PFSK-1 (cell line): ENCODE measurements at regions not wholly inside any gene's neighbourhood (a gene's known extent, or its start where the extent isn't known, plus 50 kb on each side); places are given as distances from the start of the nearest gene placed in this dataset.

Experiments
- FOXP2 ChIP-seq: optimal IDR thresholded peaks from 2 replicates; pipeline ENCODE3; 2011; ENCODE audit warnings: borderline replicate concordance, control low read depth, inconsistent platforms; ENCODE audit not compliant: insufficient read depth; ENCODE audit errors: extremely low read length, extremely low read depth
- POLR2AphosphoS5 ChIP-seq: IDR thresholded peaks from 2 replicates; pipeline ENCODE4 v1.6.1; 2012; ENCODE audit warnings: low read depth, mild to moderate bottlenecking, control low read depth, low read length, moderate library complexity
- REST ChIP-seq, 2 experiments: IDR thresholded peaks; 2 replicates each; pipeline versions ENCODE4 v1.6.1 to v1.8.0; 2011 to 2012; ENCODE audit warnings: low read depth in 2 of 2, low read length in 2 of 2, control low read depth in 1 of 2, inconsistent platforms in 1 of 2, mild to moderate bottlenecking in 1 of 2, moderate library complexity in 1 of 2; ENCODE audit not compliant: insufficient read depth in 1 of 2
- SIN3A ChIP-seq: IDR thresholded peaks from 2 replicates; pipeline ENCODE4 v1.6.1; 2012; ENCODE audit warnings: mild to moderate bottlenecking, low read length, moderate library complexity, borderline replicate concordance; ENCODE audit not compliant: insufficient read depth
- TAF1 ChIP-seq: IDR thresholded peaks from 2 replicates; pipeline ENCODE4 v1.6.1; 2012; ENCODE audit warnings: low read length, control low read depth, borderline replicate concordance; ENCODE audit not compliant: insufficient read depth

- TF ChIP-seq SIN3A, result no peak
- TF ChIP-seq FOXP2, result no peak
Observed at GRCh38 chr3:64867224-64867623, 179.4 kb upstream of the ADAMTS9 start.

- TF ChIP-seq TAF1 (no peak), POLR2AphosphoS5 (no peak)
Observed at GRCh38 chr3:64865839-64866570, 178.2 kb upstream of the ADAMTS9 start.

GRCh38 chr3:64863226-64864212, 175.7 kb upstream of the ADAMTS9 start:
- TF ChIP-seq TAF1 (no peak), FOXP2 (no peak), POLR2AphosphoS5 (no peak), SIN3A (no peak), REST (IDR thresholded peaks at IDR 0.05; ENCODE audit: insufficient read depth in 1 of 2, low read depth in 2 of 2, low read length in 2 of 2) (no peak)

- no peak for TF ChIP-seq FOXP2
- no peak for TF ChIP-seq POLR2AphosphoS5
- TF ChIP-seq TAF1, result no peak
- TF ChIP-seq SIN3A, result no peak
- no peak for TF ChIP-seq REST (IDR thresholded peaks at IDR 0.05; ENCODE audit: insufficient read depth in 1 of 2, low read depth in 2 of 2, low read length in 2 of 2)
Observed at GRCh38 chr3:64861684-64862083, 173.9 kb upstream of the ADAMTS9 start.

GRCh38 chr3:64860536-64860870, 172.7 kb upstream of the ADAMTS9 start:
- no peak for TF ChIP-seq POLR2AphosphoS5
- no peak for TF ChIP-seq FOXP2
- TF ChIP-seq SIN3A, result no peak
- no peak for TF ChIP-seq TAF1

GRCh38 chr3:64859625-64860535, 172.1 kb upstream of the ADAMTS9 start:
- no peak for TF ChIP-seq POLR2AphosphoS5
- TF ChIP-seq TAF1, result no peak
- TF ChIP-seq REST (IDR thresholded peaks at IDR 0.05; ENCODE audit: insufficient read depth in 1 of 2, low read depth in 2 of 2, low read length in 2 of 2), result no peak
- no peak for TF ChIP-seq FOXP2
- no peak for TF ChIP-seq SIN3A
